HG03159 (cell line): ENCODE measurements at regions not wholly inside any gene's neighbourhood (a gene's known extent, or its start where the extent isn't known, plus 50 kb on each side); places are given as distances from the start of the nearest gene placed in this dataset.

Experiments used
- ATAC-seq: cut with Tn5 transposase; IDR thresholded peaks from one replicate; pipeline ENCODE4 v1.9.1; 2021; ENCODE audit warnings: mild to moderate bottlenecking, moderate library complexity; ENCODE audit not compliant: unreplicated experiment

DNA sequence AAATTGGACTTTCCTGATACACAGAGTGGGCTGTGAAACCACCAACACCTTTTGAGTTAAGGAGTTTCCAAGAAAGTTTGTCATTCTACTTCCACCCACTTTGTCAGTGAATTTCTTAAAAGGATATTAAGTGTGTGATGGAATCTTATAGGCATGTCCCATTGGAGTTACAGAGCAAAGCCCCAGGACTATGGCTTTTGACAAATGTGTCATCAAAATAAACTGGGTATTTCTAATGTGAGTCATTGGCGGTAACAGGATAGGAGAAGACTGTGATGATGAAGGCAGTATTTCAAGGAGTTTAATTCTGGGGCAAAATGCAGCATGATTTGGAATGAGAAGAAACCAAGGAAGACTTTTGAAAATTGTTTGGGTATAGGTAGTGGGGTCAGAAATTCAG lies 1013.8 kb upstream of the EEF2KMT start:
- ATAC-seq, result no peak

GRCh38 chr16:6110346-6110745 lies 1012.8 kb upstream of the EEF2KMT start:
- ATAC-seq, result no peak

GRCh38 chr16:6106061-6106460 lies 1008.5 kb upstream of the EEF2KMT start:
- ATAC-seq, result no peak

DNA sequence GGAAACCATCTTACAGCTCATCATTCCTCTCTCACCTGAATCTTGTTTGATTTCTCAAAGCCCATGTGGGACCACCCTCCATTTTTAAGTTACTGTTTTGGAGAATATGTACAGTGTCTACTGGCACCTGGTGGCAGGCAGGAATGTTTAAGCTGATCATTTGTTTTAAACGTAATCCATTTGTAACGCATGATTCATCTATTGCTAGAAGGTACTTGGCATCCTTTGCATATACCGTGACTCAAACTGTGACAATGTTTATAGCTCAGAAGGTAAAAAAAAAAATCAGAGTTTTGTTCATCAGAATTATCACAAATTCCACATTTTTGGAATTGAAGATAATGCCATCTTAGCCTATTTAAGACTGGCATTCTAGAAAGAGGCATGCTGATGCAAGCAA lies 1007.5 kb upstream of the EEF2KMT start:
- no peak for ATAC-seq

- ATAC-seq, result no peak
Measured at GRCh38 chr16:6104428-6104827, 1006.8 kb upstream of the EEF2KMT start.

GRCh38 chr16:6103561-6103960 lies 1006.0 kb upstream of the EEF2KMT start:
- ATAC-seq, result no peak

DNA sequence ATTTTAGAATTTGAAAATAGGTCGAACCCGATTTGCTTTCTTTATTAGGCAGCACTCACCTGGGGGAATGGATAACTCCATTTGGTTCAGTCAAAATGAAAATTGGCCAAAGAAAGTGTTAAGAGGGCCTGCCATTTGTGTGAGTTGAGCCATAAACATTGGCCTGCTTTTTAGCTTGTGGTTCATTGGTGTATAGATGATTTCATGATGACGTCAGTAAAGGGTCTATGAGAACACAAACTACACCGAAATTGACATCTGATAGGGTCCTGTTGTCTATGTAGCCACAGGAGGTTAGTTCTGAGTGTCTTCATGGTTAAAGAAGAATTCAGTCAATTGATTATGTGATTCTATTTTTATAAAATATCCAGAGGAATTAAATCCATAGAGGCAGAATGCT lies 1001.5 kb upstream of the EEF2KMT start:
- ATAC-seq, result no peak

- ATAC-seq, result no peak
Measured at GRCh38 chr16:6096931-6097670, 999.5 kb upstream of the EEF2KMT start.

- ATAC-seq, result no peak
Measured at GRCh38 chr16:6095414-6095813, 997.8 kb upstream of the EEF2KMT start.

DNA sequence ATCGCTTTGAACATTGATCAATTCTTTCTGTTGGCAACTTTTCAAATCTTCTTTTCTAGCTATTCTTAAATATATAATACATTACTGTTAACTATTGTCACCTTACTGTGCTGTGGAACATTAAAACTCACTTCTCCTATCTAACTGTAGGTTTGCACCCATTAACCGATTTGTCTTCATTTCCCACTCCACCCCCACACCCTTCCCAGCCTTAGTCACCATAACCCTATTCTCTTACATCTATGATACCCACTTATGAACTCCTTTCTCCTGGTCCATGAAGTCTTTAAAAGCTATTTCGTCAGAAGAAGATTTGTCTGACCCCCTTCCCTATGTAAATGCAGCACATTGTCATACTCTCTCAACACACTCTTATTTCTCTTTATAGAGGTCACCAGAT lies 993.4 kb upstream of the EEF2KMT start:
- ATAC-seq, result no peak

DNA sequence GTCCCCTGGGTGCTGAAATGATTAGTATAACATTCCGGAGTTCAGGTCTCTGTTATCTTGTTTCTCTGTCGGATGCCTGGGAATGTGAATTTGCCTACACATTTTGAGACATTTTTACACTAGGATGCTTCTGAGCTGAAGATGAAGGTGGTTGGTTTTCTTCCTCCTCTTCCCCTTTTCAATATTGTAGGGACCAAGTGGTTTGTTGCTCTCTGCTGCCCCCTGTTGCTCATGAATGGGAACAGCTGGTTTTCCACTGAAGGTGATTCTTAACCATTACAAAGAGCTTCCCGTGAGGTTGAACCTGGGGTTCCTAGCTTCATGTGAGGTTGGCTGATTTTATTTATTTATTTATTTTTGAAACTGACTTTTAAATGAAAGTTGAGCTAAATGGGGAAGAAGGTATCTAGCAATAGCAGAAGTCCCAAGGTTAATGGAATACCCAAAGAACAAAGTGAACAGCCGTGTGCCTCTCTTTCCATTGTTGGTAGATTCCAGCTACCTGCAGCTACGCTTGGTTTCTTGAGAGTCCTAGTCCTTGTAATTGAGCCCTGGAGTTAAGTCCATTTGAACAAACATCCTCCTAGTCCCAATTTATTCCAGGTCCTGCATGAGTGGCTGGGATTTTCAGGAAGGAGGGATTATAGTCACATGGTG lies 983.9 kb upstream of the EEF2KMT start:
- no peak for ATAC-seq

GRCh38 chr16:6076631-6077030 lies 979.0 kb upstream of the EEF2KMT start:
- no peak for ATAC-seq

DNA sequence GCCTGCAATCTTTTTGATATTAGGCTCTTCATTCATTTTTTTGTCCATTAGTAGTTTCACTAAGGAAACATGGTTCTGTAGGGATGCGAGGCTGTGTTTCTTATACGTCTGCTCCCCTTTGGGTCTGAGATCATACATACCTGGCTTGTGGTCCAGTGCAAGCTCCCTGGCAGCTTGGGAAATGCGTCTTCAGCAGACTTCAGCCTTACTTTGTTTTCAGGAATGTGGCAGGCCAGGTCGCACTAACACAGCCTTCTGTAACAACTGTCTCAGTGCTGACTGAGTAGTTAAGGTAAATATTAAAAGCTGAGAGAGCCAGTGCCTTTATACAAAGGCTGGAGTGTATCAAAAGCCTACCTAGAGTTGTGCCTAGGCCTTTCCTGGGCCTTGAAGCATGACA lies 970.5 kb upstream of the EEF2KMT start:
- no peak for ATAC-seq

DNA sequence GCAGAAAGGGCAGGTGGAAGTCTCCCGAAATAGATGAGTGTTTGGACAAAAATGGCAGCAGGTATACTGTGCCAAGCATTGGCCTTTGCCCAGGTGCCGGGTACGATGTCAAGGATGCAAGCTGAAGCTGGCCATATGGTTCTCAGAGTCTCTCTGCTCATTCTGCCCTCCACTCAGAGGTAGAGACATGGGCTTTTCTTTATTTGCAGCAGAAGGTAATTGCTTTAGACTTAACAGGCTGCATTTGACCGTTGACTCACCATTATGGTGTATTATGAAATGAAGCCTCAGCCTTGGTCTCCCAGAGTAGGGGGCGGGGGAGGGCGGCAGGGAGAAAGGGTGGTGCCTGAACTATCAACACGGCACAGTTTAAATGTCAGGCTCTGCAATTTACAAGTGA lies 969.1 kb upstream of the EEF2KMT start:
- no peak for ATAC-seq

- no peak for ATAC-seq
Measured at GRCh38 chr16:6063526-6063925, 965.9 kb upstream of the EEF2KMT start.

DNA sequence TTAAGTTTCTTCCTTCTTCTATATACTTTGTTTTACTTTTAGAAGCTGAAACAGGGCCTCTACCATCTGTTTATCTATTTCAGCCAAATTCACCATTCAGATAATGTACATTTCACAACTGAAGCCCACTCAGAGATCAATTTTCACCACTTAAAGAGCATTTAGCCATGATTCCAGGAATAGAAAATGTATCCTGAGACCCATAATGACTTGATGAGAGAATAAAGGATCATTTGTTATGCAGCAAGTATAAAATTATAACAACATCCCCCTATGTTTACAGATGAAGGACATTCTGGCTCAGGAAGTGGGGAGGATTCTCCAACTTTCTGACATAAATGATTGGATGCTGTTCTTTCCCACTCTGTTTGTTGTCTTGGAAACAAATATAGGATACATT lies 962.1 kb upstream of the EEF2KMT start:
- no peak for ATAC-seq

DNA sequence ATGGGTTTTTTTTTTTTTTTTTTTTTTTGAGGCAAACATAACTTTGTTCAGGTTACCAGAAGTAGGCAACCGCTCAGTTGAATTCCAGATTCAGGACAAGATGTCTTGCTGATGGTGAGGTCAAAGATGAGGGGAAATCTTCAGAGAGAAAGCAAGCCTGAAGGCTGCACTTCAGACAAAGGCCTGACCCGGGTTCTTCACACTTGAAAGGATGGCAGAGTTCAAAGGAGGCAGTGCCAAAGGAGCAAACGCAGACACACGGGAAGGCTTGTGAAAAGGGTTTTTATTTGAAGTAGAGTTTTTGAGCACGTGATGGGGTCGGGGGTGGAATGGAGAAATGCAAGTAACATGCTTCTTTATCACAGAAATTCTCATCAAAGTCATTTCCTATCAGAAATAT lies 960.2 kb upstream of the EEF2KMT start:
- ATAC-seq, result no peak

- ATAC-seq, result no peak
Measured at GRCh38 chr16:6048017-6048416, 950.4 kb upstream of the EEF2KMT start.

GRCh38 chr16:6047325-6047724 lies 949.7 kb upstream of the EEF2KMT start:
- no peak for ATAC-seq

GRCh38 chr16:6038941-6039645 lies 941.5 kb upstream of the EEF2KMT start:
- no peak for ATAC-seq

DNA sequence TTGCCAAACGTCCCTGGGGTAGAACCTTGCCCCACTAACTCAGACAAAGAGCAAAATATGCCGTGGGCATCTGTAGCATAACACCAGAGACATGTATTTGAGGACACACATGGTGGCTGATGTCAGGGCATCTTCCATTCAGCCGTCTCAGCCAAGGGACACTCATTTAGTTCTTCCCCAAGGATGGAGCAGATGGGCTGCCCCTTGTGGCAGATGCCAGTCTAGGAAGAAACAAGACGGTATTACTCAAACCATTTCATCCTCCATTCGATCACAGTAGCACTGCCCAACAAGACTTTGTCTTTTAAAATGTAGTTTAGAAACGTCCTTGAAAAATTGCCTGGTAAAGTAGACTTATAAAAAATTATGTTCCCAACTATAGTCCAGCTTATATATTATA lies 937.6 kb upstream of the EEF2KMT start:
- ATAC-seq, result no peak

- no peak for ATAC-seq
Measured at GRCh38 chr16:6034511-6034910, 936.9 kb upstream of the EEF2KMT start.
